ENCODE measurements at regions not wholly inside any gene's neighbourhood (a gene's known extent, or its start where the extent isn't known, plus 50 kb on each side); places are given as distances from the start of the nearest gene placed in this dataset.
A peak's percentile ranks its signal among the peaks of the same experiment; 100 is the strongest.
"Not testable (repeated sequence)": the region's sequence is repeated elsewhere in the genome, so short reads cannot be mapped to it uniquely, and the experiment has no call there.

- TF ChIP-seq POLR2AphosphoS5 (IDR thresholded peaks at IDR 0.05; ENCODE audit: borderline replicate concordance, low read depth, low read length) (no peak), FOXP2 (optimal IDR thresholded peaks at IDR 0.05; ENCODE audit: control extremely low read depth, extremely low read length, insufficient read depth) (no peak), EZH2 (IDR thresholded peaks at IDR 0.05) (no peak)
- DNase-seq (ENCODE audit: low read depth, low spot score), result no peak
- Histone ChIP-seq H3K9ac (ENCODE audit: insufficient read length) (no peak overlapping the region), H3K4me3 (no peak overlapping the region), H3K9me3 (ENCODE audit: low read depth, low read length) (no peaks in the 10 kb centered on the region), H3K27ac (no peak overlapping the region), H3K36me3 (ENCODE audit: insufficient read depth, low read length) (no peaks in the 10 kb centered on the region)
These were observed 991.9 kb downstream of the TMEM121 start for GRCh38 chr14:106518054-106518943.

- H3K4me3 ChIP-seq; DNase-seq (ENCODE audit: low read depth, low spot score); H3K27ac ChIP-seq; H3K36me3 ChIP-seq (ENCODE audit: insufficient read depth, low read length); H3K9ac ChIP-seq (ENCODE audit: insufficient read length); H3K9me3 ChIP-seq (ENCODE audit: low read depth, low read length): not testable (repeated sequence)
These were observed 995.7 kb downstream of the TMEM121 start for GRCh38 chr14:106522118-106522517.

- H3K36me3 ChIP-seq (ENCODE audit: insufficient read depth, low read length), result no peaks in the 10 kb centered on the region
- no peak for DNase-seq (ENCODE audit: low read depth, low spot score)
- peaks cover 10% of the 10 kb centered on the region; the same call in 1 of the 2 replicates for H3K9me3 ChIP-seq (ENCODE audit: low read depth, low read length)
- H3K9ac ChIP-seq (ENCODE audit: insufficient read length), result no peak overlapping the region
- no peak overlapping the region for H3K27ac ChIP-seq
- no peak overlapping the region for H3K4me3 ChIP-seq
- TF ChIP-seq EZH2 (IDR thresholded peaks at IDR 0.05) (no peak), POLR2AphosphoS5 (IDR thresholded peaks at IDR 0.05; ENCODE audit: borderline replicate concordance, low read depth, low read length) (no peak), FOXP2 (optimal IDR thresholded peaks at IDR 0.05; ENCODE audit: control extremely low read depth, extremely low read length, insufficient read depth) (no peak)
These were observed 996.6 kb downstream of the TMEM121 start for GRCh38 chr14:106522990-106523389.

GRCh38 chr14:106528717-106529116, 1002.3 kb downstream of the TMEM121 start:
- H3K27ac ChIP-seq, result no peak overlapping the region
- no peak overlapping the region for H3K4me3 ChIP-seq
- TF ChIP-seq POLR2AphosphoS5 (IDR thresholded peaks at IDR 0.05; ENCODE audit: borderline replicate concordance, low read depth, low read length) (no peak), FOXP2 (optimal IDR thresholded peaks at IDR 0.05; ENCODE audit: control extremely low read depth, extremely low read length, insufficient read depth) (no peak)
- peaks cover 10% of the 10 kb centered on the region; the same call in 1 of the 2 replicates for H3K9me3 ChIP-seq (ENCODE audit: low read depth, low read length)
- H3K9ac ChIP-seq (ENCODE audit: insufficient read length), result no peak overlapping the region
- DNase-seq (ENCODE audit: low read depth, low spot score), result no peak
- no peaks in the 10 kb centered on the region for H3K36me3 ChIP-seq (ENCODE audit: insufficient read depth, low read length)

GRCh38 chr14:106530031-106530422, 1003.6 kb downstream of the TMEM121 start:
- H3K9me3 ChIP-seq (ENCODE audit: low read depth, low read length), result peaks cover 10% of the 10 kb centered on the region; the same call in 1 of the 2 replicates
- no peak overlapping the region for H3K27ac ChIP-seq
- no peak for TF ChIP-seq EZH2 (IDR thresholded peaks at IDR 0.05)
- no peak for TF ChIP-seq FOXP2 (optimal IDR thresholded peaks at IDR 0.05; ENCODE audit: control extremely low read depth, extremely low read length, insufficient read depth)
- no peak for TF ChIP-seq POLR2AphosphoS5 (IDR thresholded peaks at IDR 0.05; ENCODE audit: borderline replicate concordance, low read depth, low read length)
- H3K4me3 ChIP-seq, result no peak overlapping the region
- no peak for DNase-seq (ENCODE audit: low read depth, low spot score)
- no peaks in the 10 kb centered on the region for H3K36me3 ChIP-seq (ENCODE audit: insufficient read depth, low read length)
- no peak overlapping the region for H3K9ac ChIP-seq (ENCODE audit: insufficient read length)

- no peak overlapping the region for H3K4me3 ChIP-seq
- TF ChIP-seq POLR2AphosphoS5 (IDR thresholded peaks at IDR 0.05; ENCODE audit: borderline replicate concordance, low read depth, low read length) (no peak), FOXP2 (optimal IDR thresholded peaks at IDR 0.05; ENCODE audit: control extremely low read depth, extremely low read length, insufficient read depth) (no peak), EZH2 (IDR thresholded peaks at IDR 0.05) (no peak)
- no peak for DNase-seq (ENCODE audit: low read depth, low spot score)
- H3K27ac ChIP-seq, result no peak overlapping the region
- no peaks in the 10 kb centered on the region for H3K36me3 ChIP-seq (ENCODE audit: insufficient read depth, low read length)
- no peak overlapping the region for H3K9ac ChIP-seq (ENCODE audit: insufficient read length)
- H3K9me3 ChIP-seq (ENCODE audit: low read depth, low read length), result peaks cover 6% of the 10 kb centered on the region; the same call in 1 of the 2 replicates
These were observed 1004.2 kb downstream of the TMEM121 start for GRCh38 chr14:106530423-106531107.

GRCh38 chr14:106537597-106537996, 1011.2 kb downstream of the TMEM121 start:
- H3K27ac ChIP-seq; DNase-seq (ENCODE audit: low read depth, low spot score); H3K9me3 ChIP-seq (ENCODE audit: low read depth, low read length); H3K4me3 ChIP-seq; H3K36me3 ChIP-seq (ENCODE audit: insufficient read depth, low read length); H3K9ac ChIP-seq (ENCODE audit: insufficient read length): not testable (repeated sequence)

GRCh38 chr14:106538201-106538600, 1011.8 kb downstream of the TMEM121 start:
- Histone ChIP-seq H3K36me3 (ENCODE audit: insufficient read depth, low read length) (no peaks in the 10 kb centered on the region), H3K9ac (ENCODE audit: insufficient read length) (no peak overlapping the region), H3K27ac (peak overlapping the region; percentile 85), H3K9me3 (ENCODE audit: low read depth, low read length) (no peaks in the 10 kb centered on the region), H3K4me3 (peak overlapping the region; percentile 42; the same call in 1 of the 2 replicates)
- DNase-seq (ENCODE audit: low read depth, low spot score), result no peak
- TF ChIP-seq POLR2AphosphoS5 (IDR thresholded peaks at IDR 0.05; ENCODE audit: borderline replicate concordance, low read depth, low read length), result 0 out of 2 replicates have a peak, but pooled peaks have one; percentile 22
- no peak for TF ChIP-seq EZH2 (IDR thresholded peaks at IDR 0.05)
- no peak for TF ChIP-seq FOXP2 (optimal IDR thresholded peaks at IDR 0.05; ENCODE audit: control extremely low read depth, extremely low read length, insufficient read depth)

Measured in SK-N-MC (cell line).